IMR-90 (cell line): ENCODE measurements at regions not wholly inside any gene's neighbourhood (a gene's known extent, or its start where the extent isn't known, plus 50 kb on each side); places are given as distances from the start of the nearest gene placed in this dataset.

ENCODE experiments used
- ATAC-seq: fragments of 200-7000 bp; cut with Tn5 transposase; 2 replicates; pipeline ENCODE4 v1.9.1; 2020; ENCODE audit warnings: low read depth, mild to moderate bottlenecking, moderate library complexity
- BruUV-seq: library from RNA; stranded (reverse); fragments of 400-500 nt; replicated peaks from 2 replicates; lab custom pipeline; 2021; lab: Mats Ljungman, UMichigan
- CTCF ChIA-PET: fragments of 300-600 bp; formaldehyde crosslinking; extraction: SDS; loops from one replicate; lab custom pipeline; 2021; ENCODE audit warnings: antibody characterized with exemption; lab: Yijun Ruan, JAX
- POLR2A ChIA-PET: fragments of 300-600 bp; sonication (Branson Sonifier 250); formaldehyde crosslinking; loops from one replicate; lab custom pipeline; 2022; ENCODE audit warnings: antibody characterized with exemption; ENCODE audit not compliant: unreplicated experiment; lab: Charles Lee
- DNase-seq: peaks from one replicate; pipeline ENCODE4 v3.0.0; 2013
- H2AFZ ChIP-seq: replicated peaks from 2 replicates; pipeline ENCODE3; 2013; ENCODE audit warnings: low read length, mild to moderate bottlenecking; ENCODE audit not compliant: poor library complexity
- H2AK5ac ChIP-seq: 2 replicates; pipeline ENCODE4 v1.6.1; 2013; ENCODE audit warnings: low read depth, low read length, inconsistent platforms
- H2AK9ac ChIP-seq: replicated peaks from 2 replicates; pipeline ENCODE3; 2013; ENCODE audit warnings: mild to moderate bottlenecking, low read depth, low read length, moderate library complexity; ENCODE audit not compliant: poor library complexity
- H2BK120ac ChIP-seq: 2 replicates; pipeline ENCODE4 v1.6.1; 2013; ENCODE audit warnings: low read depth, low read length, inconsistent platforms
- H2BK15ac ChIP-seq: 3 replicates; pipeline ENCODE4 v1.6.1; 2013; ENCODE audit warnings: low read depth, low read length, inconsistent platforms
- H2BK20ac ChIP-seq: 2 replicates; pipeline ENCODE4 v1.6.1; 2013; ENCODE audit warnings: low read depth, mild to moderate bottlenecking, inconsistent platforms, low read length, moderate library complexity
- H2BK5ac ChIP-seq: 2 replicates; pipeline ENCODE4 v1.6.1; 2013; ENCODE audit warnings: mild to moderate bottlenecking, low read depth, low read length, inconsistent platforms; ENCODE audit not compliant: poor library complexity, severe bottlenecking
- H3K14ac ChIP-seq: replicated peaks from 2 replicates; pipeline ENCODE4 v1.6.1; 2013; ENCODE audit warnings: low read depth, low read length, inconsistent platforms
- H3K18ac ChIP-seq: 2 replicates; pipeline ENCODE4 v1.6.1; 2013; ENCODE audit warnings: low read depth, low read length, control low read depth
- H3K23ac ChIP-seq: 2 replicates; pipeline ENCODE4 v1.6.1; 2013; ENCODE audit warnings: low read depth, low read length, inconsistent platforms
- H3K27ac ChIP-seq: 2 replicates; pipeline ENCODE4 v1.5.1; 2013; ENCODE audit warnings: mild to moderate bottlenecking, control low read depth, low read length; ENCODE audit not compliant: insufficient read depth
- H3K27me3 ChIP-seq: 2 replicates; pipeline ENCODE4 v1.6.1; 2013; ENCODE audit warnings: low read length; ENCODE audit not compliant: control insufficient read depth, insufficient read depth
- H3K36me3 ChIP-seq: 2 replicates; pipeline ENCODE4 v1.6.1; 2013; ENCODE audit warnings: low read length, mixed read lengths; ENCODE audit not compliant: control insufficient read depth, insufficient read depth
- H3K4ac ChIP-seq: 2 replicates; pipeline ENCODE4 v1.6.1; 2013; ENCODE audit warnings: low read depth, low read length, inconsistent platforms
- H3K4me1 ChIP-seq: 2 replicates; pipeline ENCODE4 v1.6.1; 2013; ENCODE audit warnings: low read length, mixed read lengths; ENCODE audit not compliant: control insufficient read depth, insufficient read depth
- H3K4me2 ChIP-seq: 2 replicates; pipeline ENCODE4 v1.6.1; 2013; ENCODE audit warnings: low read depth, mild to moderate bottlenecking, control low read depth, low read length, moderate library complexity
- H3K4me3 ChIP-seq: 2 replicates; pipeline ENCODE4 v1.5.1; 2013; ENCODE audit warnings: low read depth, mild to moderate bottlenecking, control low read depth, low read length, moderate library complexity; ENCODE audit not compliant: insufficient read depth
- H3K56ac ChIP-seq: 2 replicates; pipeline ENCODE4 v1.6.1; 2013; ENCODE audit warnings: low read length, inconsistent platforms; ENCODE audit not compliant: insufficient read depth; ENCODE audit errors: extremely low read depth
- H3K79me1 ChIP-seq, 2 experiments: 2 replicates each; pipeline ENCODE4 v1.6.1; 2013; ENCODE audit warnings: low read length in 2 of 2, inconsistent platforms in 1 of 2, low read depth in 1 of 2
- H3K9ac ChIP-seq: 2 replicates; pipeline ENCODE4 v1.6.1; 2013; ENCODE audit warnings: low read depth, low read length, control low read depth
- H3K9me1 ChIP-seq: 2 replicates; pipeline ENCODE4 v1.6.1; 2013; ENCODE audit warnings: low read length, inconsistent platforms; ENCODE audit not compliant: insufficient read depth
- H3K9me3 ChIP-seq: 2 replicates; pipeline ENCODE4 v1.6.1; 2013; ENCODE audit warnings: low read length; ENCODE audit not compliant: control insufficient read depth, insufficient read depth
- H4K20me1 ChIP-seq: 2 replicates; pipeline ENCODE4 v1.6.1; 2013; ENCODE audit warnings: low read length, inconsistent platforms; ENCODE audit not compliant: insufficient read depth
- H4K5ac ChIP-seq: 2 replicates; pipeline ENCODE4 v1.6.1; 2013; ENCODE audit warnings: mild to moderate bottlenecking, low read depth, low read length, control low read depth
- H4K8ac ChIP-seq, 2 experiments: 2 replicates each; pipeline ENCODE4 v1.6.1; 2013; ENCODE audit warnings: low read depth in 2 of 2, low read length in 2 of 2, control low read depth in 1 of 2, inconsistent platforms in 1 of 2
- H4K91ac ChIP-seq: 2 replicates; pipeline ENCODE4 v1.6.1; 2013; ENCODE audit warnings: low read depth, low read length, inconsistent platforms; ENCODE audit not compliant: insufficient read depth
- BHLHE40 ChIP-seq: fragments of 150-350 bp; IDR thresholded peaks from 2 replicates; pipeline ENCODE4 v1.6.1; 2016; ENCODE audit warnings: mild to moderate bottlenecking, low read depth, low read length
- CEBPB ChIP-seq: IDR thresholded peaks from 2 replicates; pipeline ENCODE4 v1.6.1; 2012; ENCODE audit warnings: low read depth, low read length, improper control_type of control experiment
- CHD1 ChIP-seq: IDR thresholded peaks from 2 replicates; pipeline ENCODE4 v1.6.1; 2012; ENCODE audit warnings: low read depth, low read length, improper control_type of control experiment
- CTCF ChIP-seq: conservative IDR thresholded peaks from 2 replicates; pipeline ENCODE4 v1.5.1; 2012; ENCODE audit warnings: mild to moderate bottlenecking, low read depth, low read length, improper control_type of control experiment
- ELK1 ChIP-seq: fragments of 150-350 bp; IDR thresholded peaks from 2 replicates; pipeline ENCODE4 v1.6.1; 2016; ENCODE audit warnings: low read depth, mild to moderate bottlenecking, low read length, moderate library complexity, borderline replicate concordance
- FOS ChIP-seq: fragments of 150-350 bp; IDR thresholded peaks from 2 replicates; pipeline ENCODE4 v1.6.1; 2016; ENCODE audit warnings: low read depth, low read length
- MAFK ChIP-seq: IDR thresholded peaks from 2 replicates; pipeline ENCODE4 v1.6.1; 2012; ENCODE audit warnings: low read depth, low read length, improper control_type of control experiment
- MAZ ChIP-seq: IDR thresholded peaks from 2 replicates; pipeline ENCODE4 v1.6.1; 2012; ENCODE audit warnings: low read depth, mild to moderate bottlenecking, low read length, improper control_type of control experiment, moderate library complexity, borderline replicate concordance
- MXI1 ChIP-seq: IDR thresholded peaks from 2 replicates; pipeline ENCODE4 v1.6.1; 2012; ENCODE audit warnings: low read depth, mild to moderate bottlenecking, low read length, moderate library complexity, borderline replicate concordance
- NFE2L2 ChIP-seq: fragments of 150-350 bp; IDR thresholded peaks from 2 replicates; pipeline ENCODE4 v1.6.1; 2016; ENCODE audit warnings: low read depth, mild to moderate bottlenecking, low read length
- POLR2A ChIP-seq: IDR thresholded peaks from 2 replicates; pipeline ENCODE4 v1.6.1; 2012; ENCODE audit warnings: mild to moderate bottlenecking, low read depth, low read length
- RAD21 ChIP-seq: IDR thresholded peaks from 2 replicates; pipeline ENCODE4 v1.6.1; 2012; ENCODE audit warnings: low read length, improper control_type of control experiment
- RCOR1 ChIP-seq: IDR thresholded peaks from 2 replicates; pipeline ENCODE4 v1.6.1; 2012; ENCODE audit warnings: mild to moderate bottlenecking, low read length, improper control_type of control experiment; ENCODE audit not compliant: insufficient replicate concordance
- RFX5 ChIP-seq: IDR thresholded peaks from 2 replicates; pipeline ENCODE4 v1.8.0; 2012; ENCODE audit warnings: low read depth, mild to moderate bottlenecking, low read length, moderate library complexity
- SMC3 ChIP-seq: fragments of 150-350 bp; IDR thresholded peaks from 2 replicates; pipeline ENCODE4 v1.6.1; 2016; ENCODE audit warnings: low read depth, mild to moderate bottlenecking, antibody characterized with exemption, low read length, moderate library complexity
- USF2 ChIP-seq: fragments of 150-350 bp; IDR thresholded peaks from 2 replicates; pipeline ENCODE4 v1.6.1; 2017; ENCODE audit warnings: mild to moderate bottlenecking, antibody characterized with exemption, low read length, low read depth
- WGBS, 2 experiments: methylation state at CpG; one replicate each; pipeline versions ENCODE4 v1.1.5 to v1.1.7; 2013; ENCODE audit warnings: missing lambda C conversion rate in 2 of 2; ENCODE audit not compliant: insufficient read length in 1 of 2; ENCODE audit errors: extremely low coverage in 2 of 2; 5-methylcytosine and 5-hydroxymethylcytosine counted together
- dilution Hi-C: fragments of 300-500 bp; cut with HindIII; formaldehyde crosslinking; loops from one replicate; pipeline ENCODE4 v1.14.3; 2018; ENCODE audit warnings: low sequenced_read_pairs; ENCODE audit not compliant: unreplicated experiment
- in situ Hi-C: fragments of 300-500 bp; cut with MboI; formaldehyde crosslinking; loops from 3 replicates; pipeline ENCODE4 v1.14.3; 2019; ENCODE audit warnings: low sequenced_read_pairs, inconsistent platforms, mixed read lengths
- intact Hi-C: fragments of 100-400 bp; cut with micrococcal nuclease; formaldehyde crosslinking; loops from 2 replicates; pipeline ENCODE4 v1.10.0; 2022

- intact Hi-C loops (no loop called here), dilution Hi-C loops (no loop called here), in situ Hi-C loops (no loop called here)
- no TSS peak for BruUV-seq
- H2BK120ac ChIP-seq, result no peak overlapping the region
- no peak overlapping the region for H3K9ac ChIP-seq
- TF ChIP-seq ELK1, result no peak
- no peak for TF ChIP-seq RAD21
- no peak for TF ChIP-seq BHLHE40
- no peak for TF ChIP-seq CHD1
- no peak for TF ChIP-seq SMC3
- no peak for TF ChIP-seq CEBPB
- TF ChIP-seq CTCF, result no peak
- TF ChIP-seq MAFK, result no peak
- TF ChIP-seq MAZ, result no peak
- TF ChIP-seq USF2, result no peak
- no peak for TF ChIP-seq POLR2A
- no peak for TF ChIP-seq MXI1
- no peak for TF ChIP-seq RFX5
- TF ChIP-seq NFE2L2, result no peak
- TF ChIP-seq FOS, result no peak
- no peak for TF ChIP-seq RCOR1
- H4K5ac ChIP-seq, result no peak overlapping the region
- no peak overlapping the region for H2AK5ac ChIP-seq
- ChIA-PET POLR2A (no interaction called here), CTCF (no interaction called here)
- H3K23ac ChIP-seq, result no peak overlapping the region
- no peaks in the 10 kb centered on the region for H3K36me3 ChIP-seq
- H2BK15ac ChIP-seq, result no peak overlapping the region
- no peak overlapping the region for H4K91ac ChIP-seq
- no peak overlapping the region for H3K18ac ChIP-seq
- no peaks in the 10 kb centered on the region for H3K79me1 ChIP-seq
- no peak for ATAC-seq
- no peak overlapping the region for H3K4me3 ChIP-seq
- no peak overlapping the region for H3K27ac ChIP-seq
- no peak overlapping the region for H2AFZ ChIP-seq
- no peaks in the 10 kb centered on the region for H3K4me1 ChIP-seq
- H3K9me1 ChIP-seq, result no peaks in the 10 kb centered on the region
- H4K8ac ChIP-seq, result no peak overlapping the region
- no peak overlapping the region for H3K4ac ChIP-seq
- H3K14ac ChIP-seq, result no peak overlapping the region
- no peaks in the 10 kb centered on the region for H4K20me1 ChIP-seq
- H3K4me2 ChIP-seq, result no peak overlapping the region
- H2AK9ac ChIP-seq, result no peak overlapping the region
- no peak for DNase-seq
- no peak overlapping the region for H3K56ac ChIP-seq
- WGBS, 2 experiments, result no CpG with 5 or more reads among the region's 9 CpGs
- H2BK5ac ChIP-seq, result no peak overlapping the region
- no peaks in the 10 kb centered on the region for H3K27me3 ChIP-seq
- peaks cover 6% of the 10 kb centered on the region for H3K9me3 ChIP-seq
- no peak overlapping the region for H2BK20ac ChIP-seq
Observed at GRCh38 chr5:29885595-29885994, 1307.9 kb upstream of the CDH6 start.
